ENCODE measurements at regions not wholly inside any gene's neighbourhood (a gene's known extent, or its start where the extent isn't known, plus 50 kb on each side); places are given as distances from the start of the nearest gene placed in this dataset.

- no peaks in the 10 kb centered on the region for H4K20me1 ChIP-seq (ENCODE audit: insufficient read depth)
- no peaks in the 10 kb centered on the region for H3F3A ChIP-seq (ENCODE audit: insufficient read depth, low read depth)
- no peak for DNase-seq
- intact Hi-C loops (cut with micrococcal nuclease; ENCODE audit: unreplicated experiment): no loop called here
- TF ChIP-seq, protein P1, sequence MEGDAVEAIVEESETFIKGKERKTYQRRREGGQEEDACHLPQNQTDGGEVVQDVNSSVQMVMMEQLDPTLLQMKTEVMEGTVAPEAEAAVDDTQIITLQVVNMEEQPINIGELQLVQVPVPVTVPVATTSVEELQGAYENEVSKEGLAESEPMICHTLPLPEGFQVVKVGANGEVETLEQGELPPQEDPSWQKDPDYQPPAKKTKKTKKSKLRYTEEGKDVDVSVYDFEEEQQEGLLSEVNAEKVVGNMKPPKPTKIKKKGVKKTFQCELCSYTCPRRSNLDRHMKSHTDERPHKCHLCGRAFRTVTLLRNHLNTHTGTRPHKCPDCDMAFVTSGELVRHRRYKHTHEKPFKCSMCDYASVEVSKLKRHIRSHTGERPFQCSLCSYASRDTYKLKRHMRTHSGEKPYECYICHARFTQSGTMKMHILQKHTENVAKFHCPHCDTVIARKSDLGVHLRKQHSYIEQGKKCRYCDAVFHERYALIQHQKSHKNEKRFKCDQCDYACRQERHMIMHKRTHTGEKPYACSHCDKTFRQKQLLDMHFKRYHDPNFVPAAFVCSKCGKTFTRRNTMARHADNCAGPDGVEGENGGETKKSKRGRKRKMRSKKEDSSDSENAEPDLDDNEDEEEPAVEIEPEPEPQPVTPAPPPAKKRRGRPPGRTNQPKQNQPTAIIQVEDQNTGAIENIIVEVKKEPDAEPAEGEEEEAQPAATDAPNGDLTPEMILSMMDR (conservative IDR thresholded peaks at IDR 0.05): no peak
- no peak for TF ChIP-seq EZH2 (IDR thresholded peaks at IDR 0.05; ENCODE audit: low read depth)
- no peaks in the 10 kb centered on the region for H3K36me3 ChIP-seq (ENCODE audit: low read depth)
- H3K9me2 ChIP-seq (ENCODE audit: insufficient read depth): no peaks in the 10 kb centered on the region
- no peak overlapping the region for H2AFZ ChIP-seq
- no peak overlapping the region for H3K4me3 ChIP-seq
- H3K4me2 ChIP-seq: no peak overlapping the region
- H3K79me2 ChIP-seq (ENCODE audit: low read depth): no peaks in the 10 kb centered on the region
- no peaks in the 10 kb centered on the region for H3K9me3 ChIP-seq (ENCODE audit: insufficient read depth, low read depth)
- no peaks in the 10 kb centered on the region for H3K4me1 ChIP-seq (replicated peaks; ENCODE audit: insufficient read depth)
- BruUV-seq (replicated peaks): no TSS peak
- ChIA-PET POLR2A (ENCODE audit: unreplicated experiment) (no interaction called here), CTCF (no interaction called here)
- peaks cover 65% of the 10 kb centered on the region for H3K27me3 ChIP-seq (ENCODE audit: insufficient read depth, low read depth)
- H3K27ac ChIP-seq: no peak overlapping the region
These were observed 60.0 kb upstream of the LANCL2 start for GRCh38 chr7:55305135-55305534.

DNA sequence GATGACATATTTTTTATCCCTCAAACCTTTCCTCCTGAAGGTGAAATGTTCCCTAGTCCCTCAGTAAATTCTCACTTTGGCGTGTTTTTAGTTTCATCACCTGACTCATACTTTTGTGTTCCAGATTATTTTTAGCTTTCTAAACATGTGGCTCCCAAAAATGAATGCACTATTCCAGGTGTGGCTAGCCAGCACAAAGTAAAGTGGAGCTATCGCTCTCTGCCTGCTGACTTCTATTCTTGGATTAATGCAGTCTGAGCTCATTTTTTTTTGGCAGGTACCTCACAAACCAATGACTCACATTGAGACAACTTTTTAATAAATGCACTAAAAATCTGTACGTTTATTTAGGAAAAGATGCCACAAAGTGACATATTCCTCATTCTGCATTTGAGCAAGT is 58.8 kb upstream of the LANCL2 start:
- Histone ChIP-seq H3K4me1 (replicated peaks; ENCODE audit: insufficient read depth) (no peaks in the 10 kb centered on the region), H3K4me3 (no peak overlapping the region), H3K27me3 (ENCODE audit: insufficient read depth, low read depth) (peaks cover 60% of the 10 kb centered on the region), H3K79me2 (ENCODE audit: low read depth) (no peaks in the 10 kb centered on the region), H3K9me3 (ENCODE audit: insufficient read depth, low read depth) (no peaks in the 10 kb centered on the region), H4K20me1 (ENCODE audit: insufficient read depth) (no peaks in the 10 kb centered on the region), H3K27ac (no peak overlapping the region), H3K36me3 (ENCODE audit: low read depth) (no peaks in the 10 kb centered on the region), H2AFZ (no peak overlapping the region), H3F3A (ENCODE audit: insufficient read depth, low read depth) (no peaks in the 10 kb centered on the region), H3K9me2 (ENCODE audit: insufficient read depth) (no peaks in the 10 kb centered on the region), H3K4me2 (no peak overlapping the region)
- no peak for DNase-seq
- TF ChIP-seq EZH2 (IDR thresholded peaks at IDR 0.05; ENCODE audit: low read depth): no peak
- TF ChIP-seq, protein P1 (conservative IDR thresholded peaks at IDR 0.05): no peak
- intact Hi-C loops (cut with micrococcal nuclease; ENCODE audit: unreplicated experiment): no loop called here
- POLR2A ChIA-PET (ENCODE audit: unreplicated experiment): no interaction called here
- CTCF ChIA-PET: no interaction called here
- BruUV-seq (replicated peaks): no TSS peak

GRCh38 chr7:55307123-55307916 is 57.8 kb upstream of the LANCL2 start:
- H3K9me2 ChIP-seq (ENCODE audit: insufficient read depth): no peaks in the 10 kb centered on the region
- peaks cover 53% of the 10 kb centered on the region for H3K27me3 ChIP-seq (ENCODE audit: insufficient read depth, low read depth)
- no peaks in the 10 kb centered on the region for H4K20me1 ChIP-seq (ENCODE audit: insufficient read depth)
- no peak overlapping the region for H3K4me3 ChIP-seq
- H3K4me2 ChIP-seq: no peak overlapping the region
- no peaks in the 10 kb centered on the region for H3F3A ChIP-seq (ENCODE audit: insufficient read depth, low read depth)
- TF ChIP-seq EZH2 (IDR thresholded peaks at IDR 0.05; ENCODE audit: low read depth): no peak
- TF ChIP-seq, protein P1 (conservative IDR thresholded peaks at IDR 0.05): no peak; the same call in 1 of the 2 replicates
- ChIA-PET CTCF (no interaction called here), POLR2A (ENCODE audit: unreplicated experiment) (no interaction called here)
- DNase-seq: no peak
- intact Hi-C loops (cut with micrococcal nuclease; ENCODE audit: unreplicated experiment): no loop called here
- no peaks in the 10 kb centered on the region for H3K9me3 ChIP-seq (ENCODE audit: insufficient read depth, low read depth)
- no peaks in the 10 kb centered on the region for H3K36me3 ChIP-seq (ENCODE audit: low read depth)
- BruUV-seq (replicated peaks): no TSS peak
- H3K4me1 ChIP-seq (replicated peaks; ENCODE audit: insufficient read depth): no peaks in the 10 kb centered on the region
- H2AFZ ChIP-seq: no peak overlapping the region
- no peaks in the 10 kb centered on the region for H3K79me2 ChIP-seq (ENCODE audit: low read depth)
- no peak overlapping the region for H3K27ac ChIP-seq
